WTC11 (cell line): ENCODE measurements at regions not wholly inside any gene's neighbourhood (a gene's known extent, or its start where the extent isn't known, plus 50 kb on each side); places are given as distances from the start of the nearest gene placed in this dataset.

Source experiments
- CTCF ChIP-seq: fragments of 200-600 bp; IDR thresholded peaks from 2 replicates; pipeline ENCODE4 v1.8.0; 2022; ENCODE audit warnings: antibody characterized with exemption
- ETV6 ChIP-seq: sonication (generic); formaldehyde crosslinking; IDR thresholded peaks from 2 replicates; pipeline ENCODE4 v1.8.1; 2022; ENCODE audit warnings: mild to moderate bottlenecking, missing genetic modification reagents
- PRRX2 ChIP-seq: fragments of 250-450 bp; sonication (Bioruptor Pico); IDR thresholded peaks from 2 replicates; pipeline ENCODE4 v1.8.0; 2021; ENCODE audit warnings: mild to moderate bottlenecking
- SMAD3 ChIP-seq: sonication (generic); formaldehyde crosslinking; IDR thresholded peaks from 2 replicates; pipeline ENCODE4 v1.8.0; 2022; ENCODE audit warnings: missing genetic modification reagents, mild to moderate bottlenecking, borderline replicate concordance

DNA sequence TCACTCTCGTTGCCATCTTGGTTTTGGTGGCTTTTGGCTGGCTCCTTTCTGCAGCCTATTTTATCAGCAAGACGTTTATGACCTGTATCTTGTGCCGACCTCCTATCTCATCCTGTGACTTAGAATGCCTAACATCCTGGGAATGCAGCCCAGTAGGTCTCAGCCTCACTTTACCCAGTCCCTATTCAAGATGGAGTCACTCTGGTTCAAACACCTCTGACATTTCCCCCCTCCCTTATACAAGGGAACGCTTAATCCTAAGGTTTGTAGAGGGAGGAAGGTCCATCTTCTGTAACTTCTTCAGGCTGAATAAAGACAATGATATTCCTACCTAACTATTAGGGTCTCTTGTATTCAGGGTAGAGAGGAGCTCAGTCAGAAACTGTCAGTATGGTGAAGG lies 79.3 kb upstream of the SPANXB1 start:
- no peak for TF ChIP-seq ETV6 (CRISPR knock-in tag)
- TF ChIP-seq PRRX2 (CRISPR knock-in tag), result no peak
- TF ChIP-seq CTCF, result no peak
- no peak for TF ChIP-seq SMAD3 (CRISPR knock-in tag)
